Stimulated activated CD4-positive, alpha-beta T cell treated with anti-CD3 and anti-CD28 coated beads, Interleukin-12 subunit alpha, Interleukin-12 subunit beta, amount 100 ng/mL, for 24 hours (primary cell): ENCODE measurements at regions not wholly inside any gene's neighbourhood (a gene's known extent, or its start where the extent isn't known, plus 50 kb on each side); places are given as distances from the start of the nearest gene placed in this dataset.

Experiments used
- DNase-seq, 2 experiments: peaks; one replicate each; pipeline ENCODE4 v3.0.0-alpha.2; 2020; ENCODE audit warnings: low read depth in 2 of 2

DNA sequence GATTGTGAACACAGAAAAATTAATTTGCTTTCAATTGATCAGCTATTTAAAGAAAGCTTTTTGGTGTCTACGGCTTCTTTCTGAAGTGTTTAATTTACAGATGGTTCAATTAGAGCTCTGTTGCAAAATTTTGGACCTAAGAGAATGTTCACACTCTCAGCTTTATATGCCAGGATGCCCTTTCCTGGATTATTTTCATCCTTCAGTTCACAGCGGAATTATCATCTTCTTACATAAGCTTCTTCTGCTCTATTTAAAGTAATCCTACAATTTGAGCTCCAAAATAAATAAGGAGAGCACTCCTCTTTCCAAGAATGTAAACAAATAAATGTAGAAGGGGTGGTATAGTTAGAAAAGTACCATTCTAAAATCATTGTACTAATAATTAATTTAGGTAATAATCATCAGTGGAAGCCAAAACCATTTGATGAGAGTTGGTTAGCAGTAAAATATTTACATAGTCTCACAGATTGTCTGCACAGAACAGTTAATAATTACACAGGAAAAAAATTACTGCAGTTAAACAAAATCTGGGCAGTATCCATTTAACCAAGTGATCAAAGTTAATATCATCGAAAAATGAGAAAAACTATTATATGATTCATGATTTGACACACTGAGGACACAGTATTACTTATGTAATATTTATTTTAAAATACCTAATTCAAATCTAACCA is 298.0 kb upstream of the TMEM229A start:
- no peak for DNase-seq

DNA sequence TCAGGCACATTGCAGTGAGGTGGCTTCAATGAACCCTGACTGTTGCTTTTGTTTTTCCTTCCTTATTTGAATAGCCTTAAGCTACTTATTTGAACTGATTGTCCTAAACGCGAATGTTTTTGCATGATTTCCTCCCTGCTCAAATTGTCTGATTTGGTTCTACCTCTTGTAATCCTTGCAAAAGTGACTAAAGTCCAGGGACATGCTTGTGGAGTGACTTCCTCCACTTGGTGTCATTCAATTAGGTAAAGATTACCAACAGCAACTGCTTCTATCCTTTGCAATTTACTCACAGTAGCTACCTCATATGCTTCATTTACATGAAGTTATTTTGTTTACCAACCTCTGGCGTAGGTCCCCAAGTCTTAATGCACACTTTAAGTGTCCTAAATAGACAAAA is 295.9 kb upstream of the TMEM229A start:
- no peak for DNase-seq

DNA sequence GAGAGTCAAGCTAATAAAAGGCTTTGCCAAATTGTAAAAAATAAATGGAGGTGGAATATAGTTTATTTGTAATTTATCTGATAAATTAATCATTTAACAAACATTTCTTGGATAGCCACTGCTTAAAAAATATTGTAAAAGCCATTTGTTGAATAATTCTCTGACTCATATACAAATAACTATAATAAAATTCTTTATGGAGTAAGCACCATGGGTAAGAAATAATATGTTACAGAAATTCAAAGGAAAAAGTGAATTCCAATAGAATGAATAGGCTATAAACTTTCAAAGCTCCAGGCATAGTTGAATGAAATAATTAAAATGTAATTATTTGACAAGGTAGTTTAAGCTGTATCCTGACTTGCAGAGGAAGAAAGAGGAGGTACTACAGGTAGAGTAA is 291.4 kb upstream of the TMEM229A start:
- DNase-seq = no peak

DNA sequence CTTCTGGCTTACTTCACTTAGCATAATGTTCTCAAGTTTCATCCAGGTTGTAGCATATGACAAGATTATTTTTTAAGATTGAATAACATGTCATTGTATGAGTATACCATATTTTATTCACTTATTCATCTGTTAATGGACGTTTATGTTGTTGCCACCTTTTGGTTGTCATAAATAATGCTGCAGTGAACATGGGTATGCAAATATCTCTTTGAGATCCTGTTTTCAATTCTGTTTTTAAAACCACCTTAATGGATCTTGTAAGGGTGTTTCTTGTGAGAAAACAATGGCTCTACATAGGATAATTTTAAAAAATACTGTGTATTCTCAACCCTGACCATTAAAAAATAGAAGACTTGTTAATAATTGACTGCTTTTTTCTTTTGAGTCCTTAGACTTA is 290.7 kb upstream of the TMEM229A start:
- DNase-seq = no peak

DNA sequence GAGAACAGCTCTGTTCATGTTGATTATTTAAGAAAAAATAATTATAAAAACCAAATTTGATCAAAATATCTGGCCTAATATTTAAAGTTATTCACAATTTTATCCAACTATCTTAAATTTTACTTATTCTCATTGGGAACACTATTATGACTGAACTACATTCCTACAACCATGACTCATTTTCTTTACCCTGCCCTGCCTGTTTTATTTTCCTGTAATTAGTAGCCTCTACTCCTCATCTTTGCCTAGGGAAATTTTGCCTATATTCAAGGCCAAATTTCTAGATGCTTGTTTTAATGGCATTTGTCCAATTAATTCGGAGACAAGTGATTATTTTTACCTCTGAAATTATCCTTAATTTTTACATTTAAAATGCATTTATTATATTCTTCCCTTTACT is 289.7 kb upstream of the TMEM229A start:
- DNase-seq = no peak

DNA sequence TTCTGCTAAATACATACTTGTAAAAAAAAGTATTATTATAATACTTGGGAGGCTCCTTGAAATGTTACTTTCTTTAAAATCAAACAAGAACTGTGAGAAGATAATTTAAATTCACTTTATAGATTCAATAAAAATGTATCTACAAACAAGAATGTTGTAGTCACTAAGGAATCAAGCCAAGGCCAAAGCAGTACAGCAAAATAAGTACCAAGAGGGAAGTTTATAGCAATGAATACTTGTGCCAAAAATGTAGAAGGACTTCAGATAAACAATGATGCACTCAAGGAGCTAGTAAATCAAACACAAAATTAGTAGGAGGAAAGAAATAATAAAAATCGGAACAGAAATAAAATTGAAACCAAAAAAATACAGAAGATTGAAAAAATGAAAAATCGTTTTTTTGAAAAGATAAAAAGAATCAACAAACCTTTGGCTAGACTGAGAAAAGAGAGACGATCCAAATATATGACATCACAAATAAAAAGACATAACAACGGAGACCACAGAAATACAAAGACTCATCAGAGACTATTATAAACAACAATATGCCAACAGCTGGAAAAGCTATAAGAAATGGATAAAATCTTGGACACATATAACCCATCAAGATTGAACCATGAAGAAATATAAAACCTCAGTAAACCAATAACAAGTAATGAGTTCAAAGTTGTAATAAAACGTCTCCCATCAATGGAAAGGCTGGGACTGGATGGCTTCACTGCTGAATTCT is 286.0 kb upstream of the TMEM229A start:
- no peak for DNase-seq

DNA sequence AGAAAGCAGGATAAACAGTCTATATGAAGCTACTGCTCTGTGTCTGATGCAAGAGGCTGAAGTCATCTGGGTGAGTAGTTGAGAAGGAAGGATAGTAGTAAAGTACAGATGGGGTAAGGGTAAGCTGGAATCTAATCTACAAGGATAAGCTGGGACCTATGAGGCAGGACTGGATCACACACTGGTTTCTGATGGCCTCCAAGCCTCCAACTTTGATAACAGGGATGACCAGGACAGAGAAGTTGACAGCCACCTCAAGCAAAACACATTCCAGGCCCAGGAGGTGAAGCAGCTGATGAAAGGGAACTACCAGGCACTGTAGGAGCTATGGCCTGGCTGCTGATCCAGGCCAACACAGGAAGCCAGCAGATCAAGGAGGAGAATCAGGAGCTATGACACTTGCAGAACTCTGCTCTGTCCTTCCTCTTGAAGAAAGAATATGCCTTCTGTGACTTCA is 278.1 kb upstream of the TMEM229A start:
- no peak for DNase-seq

DNA sequence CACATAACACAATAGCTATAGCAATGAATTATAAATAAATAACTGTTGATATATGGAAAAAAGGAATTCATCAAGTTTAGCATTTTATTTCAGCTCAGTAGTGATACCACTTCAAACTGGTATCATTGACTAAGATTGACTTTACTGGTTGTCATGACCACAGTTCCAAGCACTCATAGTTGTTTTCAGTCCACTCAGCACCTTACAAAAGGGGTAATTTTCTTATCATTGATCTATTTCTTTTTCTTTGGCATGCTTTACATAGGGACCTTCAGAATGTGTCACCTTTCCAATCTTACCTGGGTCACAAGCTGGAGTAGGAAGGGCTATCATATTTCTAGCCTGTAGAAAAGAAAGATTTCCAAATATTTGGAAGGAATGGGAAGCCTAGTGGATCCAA is 275.5 kb upstream of the TMEM229A start:
- DNase-seq = no peak

DNA sequence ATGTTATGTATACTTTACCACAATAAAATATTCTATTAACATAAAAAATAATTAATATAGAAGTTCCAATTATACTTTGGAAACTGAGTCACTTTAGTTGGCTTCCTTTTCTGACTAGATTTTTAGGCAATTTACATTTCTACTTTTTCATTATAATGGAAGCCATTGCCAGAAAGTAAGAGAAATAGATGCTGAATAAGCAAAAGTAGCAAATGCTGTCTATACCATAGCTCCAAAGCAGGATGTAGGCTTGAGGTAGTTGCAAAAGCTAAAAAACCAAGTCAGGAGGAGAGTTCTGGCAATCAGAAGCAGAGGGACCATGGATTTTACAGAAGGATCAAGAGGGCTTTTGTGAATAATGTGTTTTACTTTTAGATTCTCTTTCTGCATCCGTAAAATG is 262.4 kb upstream of the TMEM229A start:
- DNase-seq = no peak

DNA sequence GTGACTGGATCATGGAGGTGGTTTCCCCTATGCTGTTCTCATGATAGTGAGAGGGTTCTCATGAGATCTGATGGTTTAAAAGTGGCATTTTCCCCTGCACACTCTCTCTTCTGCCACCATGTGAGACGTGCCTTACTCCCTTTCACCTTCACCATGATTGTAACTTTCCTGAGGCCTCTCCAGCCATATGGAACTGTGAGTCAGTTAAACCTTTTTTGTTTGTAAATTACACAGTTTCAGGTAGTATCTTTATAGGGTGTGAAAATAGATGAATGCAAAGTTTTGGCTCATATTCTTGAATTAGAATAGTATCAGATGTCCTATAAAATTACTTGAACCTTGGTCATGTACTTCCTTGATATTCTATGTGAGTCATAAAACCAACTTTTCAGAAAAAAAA is 252.1 kb upstream of the TMEM229A start:
- DNase-seq = no peak

DNA sequence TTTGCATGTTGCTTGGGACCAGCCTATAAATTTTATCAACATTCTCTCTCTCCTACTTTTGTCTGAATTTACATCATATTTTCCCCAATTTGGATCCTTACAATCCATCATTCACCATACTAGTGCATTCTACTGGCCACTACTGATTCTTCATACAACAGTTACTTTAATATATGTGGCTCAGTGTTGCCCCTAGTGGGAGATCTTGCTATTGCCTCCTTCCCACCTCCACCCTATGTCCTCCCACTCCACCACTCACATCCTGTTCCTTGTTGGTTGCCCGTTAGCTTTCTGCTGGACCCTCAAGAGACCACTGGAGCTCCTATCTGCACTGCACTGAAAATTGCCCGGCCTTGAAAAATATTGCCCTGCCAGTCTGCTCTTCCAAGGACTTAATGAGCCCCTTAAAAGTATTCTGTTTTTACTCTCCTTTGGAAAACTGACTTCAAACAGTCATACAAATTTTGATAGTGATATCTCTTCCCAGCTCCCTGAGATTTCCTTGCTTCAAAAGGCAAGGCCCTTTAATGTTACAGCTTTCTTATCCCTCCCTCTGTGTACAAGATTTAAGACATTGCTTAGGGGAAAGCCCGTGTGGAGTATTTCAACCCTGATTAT is 243.2 kb upstream of the TMEM229A start:
- DNase-seq = peak in 1 of 2 experiments; percentile 0

DNA sequence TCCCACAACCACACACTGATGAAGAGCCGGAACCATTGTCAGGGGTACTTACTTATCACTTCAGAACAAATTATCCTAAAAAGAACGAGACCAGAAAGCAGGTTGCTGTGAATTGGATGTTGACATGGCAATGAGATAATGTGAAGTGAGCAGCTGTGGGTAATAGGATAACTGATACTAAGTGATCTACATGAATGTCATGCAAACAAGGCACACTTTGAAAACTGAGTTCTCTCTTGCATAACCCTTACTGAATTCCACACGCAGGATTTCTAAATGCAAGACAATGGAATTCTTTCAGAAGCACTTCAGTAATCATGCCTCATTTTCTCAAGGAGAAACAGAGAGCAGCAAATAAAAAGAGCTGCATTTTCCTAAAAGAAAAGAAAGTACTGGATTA is 242.5 kb upstream of the TMEM229A start:
- no peak for DNase-seq

DNA sequence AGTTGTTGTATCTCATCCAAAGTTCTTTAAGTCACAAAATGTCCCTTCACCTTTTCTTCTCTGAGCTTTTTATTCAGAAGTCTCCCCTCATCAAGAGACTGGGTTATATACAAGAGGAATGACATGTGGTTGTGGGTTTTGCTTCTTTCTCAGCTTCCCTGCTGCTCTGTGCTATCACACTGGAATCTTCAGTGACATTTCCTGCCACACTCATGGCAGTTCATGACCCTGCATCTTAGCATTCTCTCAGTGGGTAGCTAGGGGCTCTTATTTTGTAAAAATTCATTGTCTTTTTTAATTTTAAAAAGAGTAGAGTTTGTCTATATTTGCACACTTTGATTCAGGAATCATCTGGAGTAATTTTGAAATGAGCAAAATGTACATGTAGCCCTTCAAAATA is 236.9 kb upstream of the TMEM229A start:
- DNase-seq = no peak

DNA sequence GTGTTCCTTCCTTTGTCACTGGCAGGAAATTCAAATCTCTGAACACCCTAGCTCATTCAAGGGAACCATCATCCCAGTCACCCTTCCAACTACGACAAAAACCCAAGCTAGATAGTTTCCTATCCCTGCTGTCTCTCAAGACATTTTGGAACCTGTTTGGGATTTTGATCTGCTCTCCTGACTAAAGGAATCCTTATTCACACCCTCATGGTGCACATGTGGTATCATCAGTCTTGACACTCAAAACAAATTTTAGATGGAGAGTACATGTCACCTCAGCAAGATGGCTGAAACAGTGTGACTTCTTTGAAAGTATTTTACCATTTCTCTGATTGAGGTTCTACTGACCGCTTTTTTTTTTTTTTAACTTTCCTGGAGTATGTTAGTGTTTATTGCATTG is 234.3 kb upstream of the TMEM229A start:
- no peak for DNase-seq

DNA sequence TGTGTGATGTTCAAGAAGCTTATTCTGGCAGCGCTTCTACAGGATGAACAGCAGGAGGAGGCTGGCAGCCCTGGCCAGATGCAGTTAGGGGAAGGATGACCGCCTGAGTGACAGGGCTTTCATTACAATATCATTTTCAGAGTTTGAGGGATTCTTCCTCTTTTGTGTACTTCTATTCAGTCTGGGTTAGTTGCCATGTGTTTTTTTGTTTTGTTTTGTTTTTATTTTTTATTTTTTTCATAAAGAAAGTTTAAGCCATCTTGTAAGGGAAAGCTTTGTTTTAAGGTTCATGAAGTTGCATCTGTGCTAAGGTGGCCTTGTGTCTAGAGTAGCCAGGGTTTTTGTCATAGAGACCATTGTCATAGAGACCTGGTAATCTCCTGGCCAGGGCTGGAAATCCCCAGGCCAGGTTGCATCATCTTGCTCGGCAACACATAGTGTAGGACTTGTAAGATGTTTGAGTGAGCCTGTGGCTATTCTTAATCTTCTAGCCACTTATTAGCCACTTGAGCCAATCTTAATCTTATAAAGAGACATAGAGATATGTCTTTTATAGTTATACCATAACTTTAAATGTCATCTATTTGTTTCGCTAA is 230.5 kb upstream of the TMEM229A start:
- DNase-seq = no peak

DNA sequence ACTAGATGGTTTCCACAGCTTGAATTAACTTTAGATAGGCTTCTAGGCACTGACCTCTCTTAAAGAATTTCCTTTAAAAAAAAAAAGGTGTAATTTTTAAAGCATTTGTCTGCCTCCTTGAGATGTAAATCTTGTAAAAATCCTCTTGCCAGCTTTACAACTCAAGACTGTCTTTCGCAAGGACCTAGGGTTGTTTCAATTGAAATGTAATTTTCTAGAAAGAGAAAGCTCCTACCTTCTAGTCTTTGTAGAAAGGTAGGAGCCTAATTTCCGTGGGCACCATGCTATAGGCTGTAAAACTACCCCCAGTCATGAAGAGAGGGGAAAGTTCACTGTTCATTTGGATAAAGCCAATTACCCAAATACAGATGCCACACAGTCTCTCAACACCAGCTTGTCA is 228.8 kb upstream of the TMEM229A start:
- no peak for DNase-seq

DNA sequence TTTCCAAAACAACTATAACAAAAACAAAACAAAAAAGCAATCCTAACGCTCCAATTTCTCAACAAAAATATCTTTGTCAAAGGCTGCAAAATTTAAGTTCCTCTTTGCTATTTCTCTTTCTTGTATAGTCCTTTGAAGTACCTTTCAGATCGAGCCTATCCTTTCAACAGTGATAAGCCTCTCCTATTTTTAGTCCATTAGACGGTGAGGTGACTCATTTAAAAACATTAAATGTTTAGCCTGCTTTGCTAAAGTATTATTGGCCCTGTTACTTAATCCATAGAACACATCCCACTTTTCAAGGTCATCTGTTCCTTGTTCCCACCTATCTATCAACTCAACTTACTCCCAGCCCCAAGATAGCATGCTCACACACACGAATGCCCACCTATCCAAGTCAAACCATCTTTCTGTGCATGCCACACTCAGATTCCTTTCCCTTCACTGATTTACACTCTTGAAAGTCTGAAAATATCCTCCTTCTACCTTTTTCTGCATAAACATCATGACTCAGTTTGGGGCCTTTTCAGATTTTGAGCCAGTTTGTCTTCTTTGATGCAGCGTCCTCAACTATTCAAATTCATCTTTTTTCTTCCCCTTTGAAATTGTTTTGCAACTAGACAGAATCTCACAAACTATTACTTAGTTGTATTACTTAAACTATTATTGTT is 224.9 kb upstream of the TMEM229A start:
- no peak for DNase-seq

DNA sequence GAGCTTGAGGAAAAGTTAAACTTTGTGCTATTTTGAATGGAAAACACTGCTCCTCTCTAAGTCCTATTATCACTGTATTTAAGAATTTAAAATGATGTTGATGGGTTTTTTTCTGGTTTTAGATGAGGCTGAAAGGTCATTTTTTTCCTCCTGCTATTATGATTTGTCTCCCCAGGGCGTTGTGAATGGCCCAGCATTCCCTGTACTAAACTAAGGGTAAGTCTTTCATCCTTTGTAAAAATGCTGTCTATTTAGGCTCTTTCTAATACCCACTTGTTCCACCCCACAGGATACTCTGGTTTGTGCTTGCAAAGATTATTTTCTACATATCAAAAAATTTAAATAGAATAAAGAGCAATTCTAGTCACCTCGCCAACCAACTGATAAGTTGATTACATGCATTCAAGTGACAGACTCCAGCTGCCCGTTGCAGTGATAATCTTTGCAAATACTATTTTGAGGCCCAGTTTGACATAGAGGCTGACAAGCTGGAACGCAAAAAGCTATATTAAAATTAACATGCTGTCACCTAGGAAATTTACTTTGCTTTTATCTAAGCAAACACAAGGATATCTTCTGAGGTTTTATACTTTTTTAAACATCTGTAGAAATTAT is 222.3 kb upstream of the TMEM229A start:
- DNase-seq = no peak

DNA sequence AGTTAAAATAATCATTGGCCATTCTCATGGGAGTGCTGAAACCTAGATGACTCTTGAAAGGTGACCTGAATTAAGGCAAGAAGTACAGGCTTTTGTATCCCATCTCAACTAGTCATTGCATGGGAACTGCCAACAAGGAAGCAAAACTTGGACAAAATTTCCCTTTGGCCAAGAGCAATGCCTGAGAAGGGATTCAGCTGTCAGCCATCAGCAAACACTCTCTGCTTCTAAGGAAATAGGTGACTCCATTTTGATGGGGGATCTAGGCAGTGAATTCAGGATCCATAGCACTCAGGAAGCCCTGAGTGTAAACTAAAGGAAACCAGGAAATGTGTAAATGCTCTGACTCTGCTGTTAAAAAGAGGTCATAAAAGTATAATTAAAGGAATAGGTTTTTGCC is 221.5 kb upstream of the TMEM229A start:
- DNase-seq = no peak

DNA sequence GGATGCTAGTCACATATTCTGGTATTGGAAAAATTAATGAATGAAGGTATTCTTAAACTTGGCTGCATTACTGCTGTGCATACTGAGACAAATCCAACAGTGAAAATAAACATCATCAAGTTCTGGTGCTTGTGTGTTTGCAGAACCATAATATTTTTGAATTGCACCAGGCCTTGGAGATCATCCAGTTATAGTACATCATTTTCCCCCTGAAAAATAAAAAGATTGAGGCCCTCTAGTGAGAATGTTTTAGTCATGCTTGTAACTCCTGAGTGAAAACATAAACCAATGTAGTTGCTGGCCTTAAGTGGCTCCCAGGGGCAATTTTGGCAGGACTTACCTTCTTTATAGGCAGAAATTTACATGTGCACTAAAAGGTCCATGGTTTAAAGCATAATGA is 218.8 kb upstream of the TMEM229A start:
- no peak for DNase-seq

DNA sequence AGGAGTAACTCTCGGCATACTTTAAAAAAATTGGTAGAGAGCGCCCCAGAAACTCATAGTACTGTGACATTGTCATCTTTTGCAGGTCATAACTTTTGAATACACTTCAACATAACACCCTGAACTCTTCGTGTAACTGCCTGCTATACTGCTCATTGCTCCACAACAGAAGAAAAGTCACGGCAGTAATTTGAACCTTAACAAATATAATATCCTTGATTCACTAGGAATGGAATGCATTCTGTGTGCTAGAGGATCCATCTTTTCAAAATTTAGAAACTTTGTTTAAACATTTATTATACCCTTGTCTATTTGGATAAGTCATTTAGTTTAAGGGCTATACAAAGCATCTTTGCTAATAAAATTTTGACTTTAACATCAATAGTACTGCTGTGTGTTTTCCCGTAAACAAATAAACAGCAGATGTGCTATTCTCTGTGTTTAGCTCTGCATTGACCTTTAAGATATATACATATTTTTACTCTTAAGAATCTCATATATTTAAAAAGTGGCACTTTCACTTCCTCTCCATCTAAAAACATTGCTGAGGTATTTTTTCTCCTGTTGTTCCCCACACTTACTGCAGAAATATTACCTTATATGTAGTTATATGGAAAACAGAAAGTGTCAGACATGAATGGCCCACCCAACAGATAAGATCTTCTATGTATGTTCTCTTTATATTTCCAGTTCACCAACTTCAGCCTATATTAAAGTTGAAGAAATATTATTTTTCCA is 217.6 kb upstream of the TMEM229A start:
- no peak for DNase-seq
